Lower leg skin (tissue), 4 donors: ENCODE measurements at regions not wholly inside any gene's neighbourhood (a gene's known extent, or its start where the extent isn't known, plus 50 kb on each side); places are given as distances from the start of the nearest gene placed in this dataset.

Experiments
- DNase-seq, 2 donors: peaks; one replicate each; pipeline ENCODE4 v3.0.0-alpha.2; 2019; ENCODE audit warnings: low spot score in 2 of 2
- H3K4me3 ChIP-seq: fragments of 200-600 bp; sonication (generic); 2 replicates; pipeline ENCODE4 v1.5.1; 2017; ENCODE audit warnings: mild to moderate bottlenecking, low read depth; ENCODE audit not compliant: poor library complexity, severe bottlenecking
- CTCF ChIP-seq, 3 donors: fragments of 450-650 bp; IDR thresholded peaks; one replicate each; pipeline ENCODE4 v1.5.1; 2016; ENCODE audit warnings: antibody characterized with exemption in 3 of 3, mild to moderate bottlenecking in 3 of 3, moderate library complexity in 2 of 3
- POLR2A ChIP-seq, 2 donors: fragments of 450-650 bp; IDR thresholded peaks; one replicate each; pipeline ENCODE4 v1.6.1; 2016 to 2017; ENCODE audit warnings: antibody characterized with exemption in 2 of 2, mild to moderate bottlenecking in 1 of 2, moderate library complexity in 1 of 2
- WGBS, 2 donors: methylation state at CpG; one replicate each; pipeline ENCODE4 v1.1.5; 2018; 5-methylcytosine and 5-hydroxymethylcytosine counted together
- intact Hi-C: fragments of 100-400 bp; cut with DNase I; formaldehyde crosslinking; loops from one replicate; pipeline ENCODE4 v1.15.0; 2023; ENCODE audit warnings: low total_unique reads

GRCh38 chr13:82938644-82939043 lies 943.6 kb downstream of the SLITRK1 start:
- intact Hi-C loops: no loop called here
- TF ChIP-seq CTCF (IDR thresholded peaks at IDR 0.05) (no peak), POLR2A (IDR thresholded peaks at IDR 0.05) (no peak)
- no peak overlapping the region for H3K4me3 ChIP-seq

GRCh38 chr13:82934000-82934399 lies 948.3 kb downstream of the SLITRK1 start:
- WGBS, 2 donors: 55 to 67% methylated on average over 2 of the region's 2 CpGs
- intact Hi-C loops: no loop called here
- no peak overlapping the region for H3K4me3 ChIP-seq
- TF ChIP-seq POLR2A (IDR thresholded peaks at IDR 0.05) (no peak), CTCF (IDR thresholded peaks at IDR 0.05) (no peak)
- DNase-seq: no peak

More at GRCh38 chr13:82938644-82939043, 943.6 kb downstream of the SLITRK1 start:
- WGBS, 2 donors: 85 to 97% methylated on average over 6 of the region's 6 CpGs
- DNase-seq: no peak

- H3K4me3 ChIP-seq: no peak overlapping the region
- 74 to 80% methylated on average over 4 of the region's 4 CpGs for WGBS, 2 donors
- no peak for DNase-seq
- no peak for TF ChIP-seq CTCF (IDR thresholded peaks at IDR 0.05)
- TF ChIP-seq POLR2A (IDR thresholded peaks at IDR 0.05): no peak
- intact Hi-C loops: no loop called here
Observed at GRCh38 chr13:82925114-82925513, 957.2 kb downstream of the SLITRK1 start.

GRCh38 chr13:82917984-82918383 lies 964.3 kb downstream of the SLITRK1 start:
- no peak for TF ChIP-seq POLR2A (IDR thresholded peaks at IDR 0.05)
- TF ChIP-seq CTCF (IDR thresholded peaks at IDR 0.05): no peak

GRCh38 chr13:82912564-82912963 lies 969.7 kb downstream of the SLITRK1 start:
- intact Hi-C loops: no loop called here
- TF ChIP-seq POLR2A (IDR thresholded peaks at IDR 0.05): no peak
- no peak for TF ChIP-seq CTCF (IDR thresholded peaks at IDR 0.05)
- DNase-seq: no peak
- no peak overlapping the region for H3K4me3 ChIP-seq
- 85 to 89% methylated on average over 3 of the region's 3 CpGs for WGBS, 2 donors

More at GRCh38 chr13:82917984-82918383, 964.3 kb downstream of the SLITRK1 start:
- 85 to 93% methylated on average over 2 of the region's 2 CpGs for WGBS, 2 donors
- DNase-seq: no peak
- no peak overlapping the region for H3K4me3 ChIP-seq
- intact Hi-C loops: no loop called here

GRCh38 chr13:82905071-82905470 lies 977.2 kb downstream of the SLITRK1 start:
- WGBS, 2 donors: 55 to 61% methylated on average over 2 of the region's 2 CpGs
- no peak for TF ChIP-seq POLR2A (IDR thresholded peaks at IDR 0.05)
- TF ChIP-seq CTCF (IDR thresholded peaks at IDR 0.05): no peak
- intact Hi-C loops: no loop called here
- H3K4me3 ChIP-seq: no peak overlapping the region
- no peak for DNase-seq
